Nephron (organoid): ENCODE measurements at regions not wholly inside any gene's neighbourhood (a gene's known extent, or its start where the extent isn't known, plus 50 kb on each side); places are given as distances from the start of the nearest gene placed in this dataset.

Experiments
- H3K27ac Mint-ChIP-seq, 3 experiments: 2 replicates each; pipeline ENCODE4 v1.8.0; 2020; ENCODE audit warnings: mixed read lengths in 3 of 3, mild to moderate bottlenecking in 2 of 3, moderate library complexity in 1 of 3
- H3K27me3 Mint-ChIP-seq: 2 replicates; pipeline ENCODE4 v1.8.0; 2021; ENCODE audit warnings: low read depth, mild to moderate bottlenecking, moderate library complexity, mixed read lengths
- H3K36me3 Mint-ChIP-seq: 2 replicates; pipeline ENCODE4 v1.8.0; 2020; ENCODE audit warnings: low read depth, mixed read lengths
- H3K4me1 Mint-ChIP-seq: 2 replicates; pipeline ENCODE4 v1.8.0; 2020; ENCODE audit warnings: mixed read lengths
- H3K4me3 Mint-ChIP-seq, 3 experiments: 2 replicates each; pipeline ENCODE4 v1.8.0; 2020; ENCODE audit warnings: mild to moderate bottlenecking in 3 of 3, mixed read lengths in 3 of 3, moderate library complexity in 2 of 3
- H3K9me3 Mint-ChIP-seq: 2 replicates; pipeline ENCODE4 v1.8.0; 2020; ENCODE audit warnings: mixed read lengths
- TF ChIP-seq, protein P1 (sequence below), 3 experiments: fragments of 200-600 bp; sonication (generic); IDR thresholded peaks; one replicate each; pipeline ENCODE4 v1.5.0; 2021; ENCODE audit warnings: antibody characterized with exemption in 3 of 3; ENCODE audit not compliant: unreplicated experiment in 3 of 3

GRCh38 chr4:60759518-60760245 lies 440.4 kb upstream of the ADGRL3 start:
- H3K4me3 Mint-ChIP-seq: no peak overlapping the region
- TF ChIP-seq, protein P1, sequence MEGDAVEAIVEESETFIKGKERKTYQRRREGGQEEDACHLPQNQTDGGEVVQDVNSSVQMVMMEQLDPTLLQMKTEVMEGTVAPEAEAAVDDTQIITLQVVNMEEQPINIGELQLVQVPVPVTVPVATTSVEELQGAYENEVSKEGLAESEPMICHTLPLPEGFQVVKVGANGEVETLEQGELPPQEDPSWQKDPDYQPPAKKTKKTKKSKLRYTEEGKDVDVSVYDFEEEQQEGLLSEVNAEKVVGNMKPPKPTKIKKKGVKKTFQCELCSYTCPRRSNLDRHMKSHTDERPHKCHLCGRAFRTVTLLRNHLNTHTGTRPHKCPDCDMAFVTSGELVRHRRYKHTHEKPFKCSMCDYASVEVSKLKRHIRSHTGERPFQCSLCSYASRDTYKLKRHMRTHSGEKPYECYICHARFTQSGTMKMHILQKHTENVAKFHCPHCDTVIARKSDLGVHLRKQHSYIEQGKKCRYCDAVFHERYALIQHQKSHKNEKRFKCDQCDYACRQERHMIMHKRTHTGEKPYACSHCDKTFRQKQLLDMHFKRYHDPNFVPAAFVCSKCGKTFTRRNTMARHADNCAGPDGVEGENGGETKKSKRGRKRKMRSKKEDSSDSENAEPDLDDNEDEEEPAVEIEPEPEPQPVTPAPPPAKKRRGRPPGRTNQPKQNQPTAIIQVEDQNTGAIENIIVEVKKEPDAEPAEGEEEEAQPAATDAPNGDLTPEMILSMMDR (IDR thresholded peaks at IDR 0.05; ENCODE audit: unreplicated experiment in 3 of 3): peak in 1 of 3 experiments; percentile 10
- peaks cover 22% of the 10 kb centered on the region for H3K9me3 Mint-ChIP-seq
- no peaks in the 10 kb centered on the region for H3K27me3 Mint-ChIP-seq
- no peaks in the 10 kb centered on the region for H3K36me3 Mint-ChIP-seq
- no peak overlapping the region for H3K27ac Mint-ChIP-seq
- H3K4me1 Mint-ChIP-seq: no peaks in the 10 kb centered on the region

- TF ChIP-seq, protein P1 (IDR thresholded peaks at IDR 0.05; ENCODE audit: unreplicated experiment in 3 of 3): no peak
- H3K27ac Mint-ChIP-seq: no peak overlapping the region
- H3K9me3 Mint-ChIP-seq: no peaks in the 10 kb centered on the region
- H3K4me3 Mint-ChIP-seq: no peak overlapping the region
- no peaks in the 10 kb centered on the region for H3K27me3 Mint-ChIP-seq
- H3K36me3 Mint-ChIP-seq: no peaks in the 10 kb centered on the region
- H3K4me1 Mint-ChIP-seq: no peaks in the 10 kb centered on the region
Observed at GRCh38 chr4:60780874-60781273, 419.3 kb upstream of the ADGRL3 start.

DNA sequence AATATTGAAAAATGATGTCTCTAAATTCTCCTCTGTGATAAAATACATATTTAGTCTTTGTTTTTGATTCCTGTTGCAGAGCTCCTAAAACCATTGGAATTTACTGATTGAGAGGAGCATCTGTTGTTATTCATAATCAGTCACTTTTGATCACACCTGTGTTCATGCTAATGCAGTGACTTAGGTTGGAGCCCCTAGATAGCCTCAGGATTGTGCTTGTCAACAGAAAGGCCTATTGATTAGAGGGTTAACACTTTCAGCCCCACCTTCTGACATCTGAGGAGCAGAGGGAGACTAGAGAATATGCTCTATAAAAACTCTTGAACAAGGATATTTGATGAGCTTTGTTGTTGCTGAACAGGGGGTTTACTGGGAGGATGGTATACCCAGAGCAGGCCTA lies 409.5 kb upstream of the ADGRL3 start:
- no peak overlapping the region for H3K27ac Mint-ChIP-seq
- H3K36me3 Mint-ChIP-seq: no peaks in the 10 kb centered on the region
- no peaks in the 10 kb centered on the region for H3K9me3 Mint-ChIP-seq
- H3K27me3 Mint-ChIP-seq: no peaks in the 10 kb centered on the region
- H3K4me3 Mint-ChIP-seq: no peak overlapping the region
- TF ChIP-seq, protein P1 (IDR thresholded peaks at IDR 0.05; ENCODE audit: unreplicated experiment in 3 of 3): no peak
- H3K4me1 Mint-ChIP-seq: no peaks in the 10 kb centered on the region

DNA sequence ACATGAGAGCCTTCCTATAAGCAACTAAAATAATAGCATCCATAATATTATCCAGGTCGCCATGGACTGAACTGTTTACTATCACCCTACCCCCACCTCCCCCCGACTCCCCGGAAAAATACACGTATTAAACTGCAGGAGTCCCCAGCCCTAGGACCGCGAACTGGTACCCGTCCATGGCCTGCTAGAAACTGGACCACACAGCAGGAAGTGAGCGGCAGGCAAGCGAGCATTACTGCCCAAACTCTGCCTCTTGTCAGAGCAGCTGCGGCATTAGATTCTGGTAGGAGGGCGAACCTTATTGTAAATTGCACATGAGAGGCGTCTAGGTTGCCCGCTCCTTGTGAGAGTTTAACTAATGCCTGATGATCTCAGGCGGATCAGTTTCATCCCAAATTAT lies 405.8 kb upstream of the ADGRL3 start:
- Mint-ChIP-seq H3K36me3 (no peaks in the 10 kb centered on the region), H3K27me3 (no peaks in the 10 kb centered on the region), H3K27ac (no peak overlapping the region), H3K9me3 (no peaks in the 10 kb centered on the region), H3K4me3 (no peak overlapping the region), H3K4me1 (no peaks in the 10 kb centered on the region)
- TF ChIP-seq, protein P1 (IDR thresholded peaks at IDR 0.05; ENCODE audit: unreplicated experiment in 3 of 3): no peak

- no peak overlapping the region for H3K4me3 Mint-ChIP-seq
- H3K27ac Mint-ChIP-seq: no peak overlapping the region
- TF ChIP-seq, protein P1 (IDR thresholded peaks at IDR 0.05; ENCODE audit: unreplicated experiment in 3 of 3): no peak
- H3K4me1 Mint-ChIP-seq: no peaks in the 10 kb centered on the region
- H3K9me3 Mint-ChIP-seq: no peaks in the 10 kb centered on the region
- no peaks in the 10 kb centered on the region for H3K36me3 Mint-ChIP-seq
- H3K27me3 Mint-ChIP-seq: no peaks in the 10 kb centered on the region
Observed at GRCh38 chr4:60799214-60799613, 400.9 kb upstream of the ADGRL3 start.

DNA sequence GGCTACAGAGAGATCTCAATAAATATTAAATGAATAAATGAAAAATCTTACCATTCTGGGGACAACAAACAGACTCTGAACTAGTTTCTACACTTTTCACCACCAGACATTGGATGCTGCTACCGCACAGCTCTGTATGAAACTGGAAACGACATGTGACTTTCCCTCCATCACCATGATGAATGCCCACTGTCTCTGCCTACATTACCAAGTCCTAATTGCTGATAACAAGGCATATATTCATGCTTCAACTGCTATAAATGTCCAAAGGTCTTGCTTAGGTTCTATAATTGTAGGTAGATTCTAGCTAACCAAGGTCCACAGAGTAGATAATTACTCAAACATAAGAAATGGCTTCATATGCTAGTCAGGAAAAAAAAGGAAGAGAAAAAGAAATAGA lies 399.4 kb upstream of the ADGRL3 start:
- no peaks in the 10 kb centered on the region for H3K36me3 Mint-ChIP-seq
- no peak overlapping the region for H3K4me3 Mint-ChIP-seq
- no peaks in the 10 kb centered on the region for H3K27me3 Mint-ChIP-seq
- no peaks in the 10 kb centered on the region for H3K9me3 Mint-ChIP-seq
- TF ChIP-seq, protein P1 (IDR thresholded peaks at IDR 0.05; ENCODE audit: unreplicated experiment in 3 of 3): no peak
- H3K27ac Mint-ChIP-seq: no peak overlapping the region
- H3K4me1 Mint-ChIP-seq: no peaks in the 10 kb centered on the region
